MM.1S (cell line): ENCODE measurements at regions not wholly inside any gene's neighbourhood (a gene's known extent, or its start where the extent isn't known, plus 50 kb on each side); places are given as distances from the start of the nearest gene placed in this dataset.

Experiments used
- DNase-seq: peaks from one replicate; pipeline ENCODE4 v3.0.0-alpha.2; 2015
- H2AFZ ChIP-seq: fragments of 300-600 bp; sonication (generic); 2 replicates; pipeline ENCODE4 v1.6.0; 2016; ENCODE audit warnings: antibody characterized with exemption, low read length
- H3F3A ChIP-seq: fragments of 300-600 bp; sonication (generic); 2 replicates; pipeline ENCODE4 v1.6.1; 2016; ENCODE audit warnings: mild to moderate bottlenecking, antibody characterized with exemption, low read length, moderate library complexity, mixed read lengths; ENCODE audit not compliant: insufficient read depth
- H3K27ac ChIP-seq: fragments of 300-600 bp; sonication (generic); 2 replicates; pipeline ENCODE4 v1.5.1; 2016; ENCODE audit warnings: mild to moderate bottlenecking, low read length
- H3K27me3 ChIP-seq: fragments of 300-600 bp; sonication (generic); replicated peaks from 2 replicates; pipeline ENCODE4 v1.6.0; 2016; ENCODE audit warnings: low read length; ENCODE audit not compliant: insufficient read depth
- H3K36me3 ChIP-seq: fragments of 300-600 bp; sonication (generic); replicated peaks from 2 replicates; pipeline ENCODE4 v1.6.1; 2016; ENCODE audit warnings: mild to moderate bottlenecking, low read length, mixed read lengths; ENCODE audit not compliant: insufficient read depth
- H3K4me1 ChIP-seq: fragments of 300-600 bp; sonication (generic); 2 replicates; pipeline ENCODE4 v1.6.1; 2016; ENCODE audit warnings: low read length, mixed read lengths
- H3K4me2 ChIP-seq: fragments of 300-600 bp; sonication (generic); 2 replicates; pipeline ENCODE4 v1.6.0; 2016; ENCODE audit warnings: low read depth, low read length
- H3K4me3 ChIP-seq: fragments of 300-600 bp; sonication (generic); 2 replicates; pipeline ENCODE4 v1.5.1; 2016; ENCODE audit warnings: low read length, mixed read lengths
- H3K79me2 ChIP-seq: fragments of 300-600 bp; sonication (generic); 2 replicates; pipeline ENCODE4 v1.6.1; 2016; ENCODE audit warnings: mixed run types, low read length, mixed read lengths
- H3K9ac ChIP-seq: fragments of 300-600 bp; sonication (generic); 2 replicates; pipeline ENCODE4 v1.6.1; 2016; ENCODE audit warnings: low read length, mixed read lengths
- H3K9me2 ChIP-seq: fragments of 300-600 bp; sonication (generic); replicated peaks from 2 replicates; pipeline ENCODE4 v1.6.1; 2016; ENCODE audit warnings: mild to moderate bottlenecking, low read length, mixed read lengths; ENCODE audit not compliant: insufficient read depth
- H3K9me3 ChIP-seq: fragments of 300-600 bp; sonication (generic); replicated peaks from 2 replicates; pipeline ENCODE4 v1.6.1; 2016; ENCODE audit warnings: mild to moderate bottlenecking, low read length, mixed read lengths; ENCODE audit not compliant: insufficient read depth
- H4K20me1 ChIP-seq: fragments of 300-600 bp; sonication (generic); 2 replicates; pipeline ENCODE4 v1.6.1; 2016; ENCODE audit warnings: mild to moderate bottlenecking, low read length, moderate library complexity, mixed read lengths; ENCODE audit not compliant: insufficient read depth
- EZH2 ChIP-seq: fragments of 300-600 bp; sonication (generic); optimal IDR thresholded peaks from 2 replicates; pipeline ENCODE3; 2017; ENCODE audit warnings: low read depth, mild to moderate bottlenecking, antibody characterized with exemption, low read length, mixed read lengths
- EZH2phosphoT487 ChIP-seq: fragments of 300-600 bp; sonication (generic); IDR thresholded peaks from 2 replicates; pipeline ENCODE4 v1.6.1; 2018; ENCODE audit warnings: antibody characterized with exemption, low read length
- TF ChIP-seq, protein P1 (sequence below): fragments of 300-600 bp; sonication (generic); IDR thresholded peaks from 2 replicates; pipeline ENCODE4 v1.5.1; 2016; ENCODE audit warnings: antibody characterized with exemption, low read length, mixed read lengths

DNA sequence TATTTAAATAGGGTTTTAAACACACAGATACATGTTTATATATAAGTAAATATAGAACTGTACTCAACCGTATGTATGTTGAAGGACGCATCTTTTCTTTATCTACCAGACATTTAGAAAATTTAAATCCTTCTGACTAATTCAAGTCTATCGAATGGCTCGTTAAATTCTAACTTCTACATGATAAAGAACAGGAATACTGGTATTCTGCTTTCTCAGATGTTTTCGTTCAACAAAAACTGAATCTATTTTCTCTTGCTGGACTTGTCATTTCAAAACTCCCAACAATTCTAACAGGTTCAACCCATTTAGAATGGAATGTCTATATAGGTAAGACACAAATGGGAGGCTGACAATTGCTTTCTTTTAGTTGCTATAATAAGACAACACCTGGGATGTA, 978.3 kb upstream of the ADGRL3 start:
- Histone ChIP-seq H3K9me2 (no peaks in the 10 kb centered on the region), H3K79me2 (no peaks in the 10 kb centered on the region), H3K9me3 (no peaks in the 10 kb centered on the region), H3K27me3 (no peaks in the 10 kb centered on the region), H3K4me3 (no peak overlapping the region), H4K20me1 (no peaks in the 10 kb centered on the region), H3K9ac (no peak overlapping the region), H3K4me1 (no peaks in the 10 kb centered on the region), H3K36me3 (no peaks in the 10 kb centered on the region), H2AFZ (no peak overlapping the region), H3F3A (no peaks in the 10 kb centered on the region), H3K4me2 (no peak overlapping the region), H3K27ac (no peak overlapping the region)
- TF ChIP-seq EZH2phosphoT487 = no peak
- TF ChIP-seq, protein P1, sequence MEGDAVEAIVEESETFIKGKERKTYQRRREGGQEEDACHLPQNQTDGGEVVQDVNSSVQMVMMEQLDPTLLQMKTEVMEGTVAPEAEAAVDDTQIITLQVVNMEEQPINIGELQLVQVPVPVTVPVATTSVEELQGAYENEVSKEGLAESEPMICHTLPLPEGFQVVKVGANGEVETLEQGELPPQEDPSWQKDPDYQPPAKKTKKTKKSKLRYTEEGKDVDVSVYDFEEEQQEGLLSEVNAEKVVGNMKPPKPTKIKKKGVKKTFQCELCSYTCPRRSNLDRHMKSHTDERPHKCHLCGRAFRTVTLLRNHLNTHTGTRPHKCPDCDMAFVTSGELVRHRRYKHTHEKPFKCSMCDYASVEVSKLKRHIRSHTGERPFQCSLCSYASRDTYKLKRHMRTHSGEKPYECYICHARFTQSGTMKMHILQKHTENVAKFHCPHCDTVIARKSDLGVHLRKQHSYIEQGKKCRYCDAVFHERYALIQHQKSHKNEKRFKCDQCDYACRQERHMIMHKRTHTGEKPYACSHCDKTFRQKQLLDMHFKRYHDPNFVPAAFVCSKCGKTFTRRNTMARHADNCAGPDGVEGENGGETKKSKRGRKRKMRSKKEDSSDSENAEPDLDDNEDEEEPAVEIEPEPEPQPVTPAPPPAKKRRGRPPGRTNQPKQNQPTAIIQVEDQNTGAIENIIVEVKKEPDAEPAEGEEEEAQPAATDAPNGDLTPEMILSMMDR = no peak
- no peak for TF ChIP-seq EZH2
- no peak for DNase-seq

GRCh38 chr4:60223208-60223923, 976.8 kb upstream of the ADGRL3 start:
- Histone ChIP-seq H3K79me2 (no peaks in the 10 kb centered on the region), H3K27ac (no peak overlapping the region), H3K9ac (no peak overlapping the region), H2AFZ (no peak overlapping the region), H3K4me2 (no peak overlapping the region), H4K20me1 (no peaks in the 10 kb centered on the region), H3K4me3 (no peak overlapping the region), H3K4me1 (no peaks in the 10 kb centered on the region), H3K36me3 (no peaks in the 10 kb centered on the region), H3K9me3 (no peaks in the 10 kb centered on the region), H3K27me3 (no peaks in the 10 kb centered on the region), H3K9me2 (no peaks in the 10 kb centered on the region), H3F3A (no peaks in the 10 kb centered on the region)
- DNase-seq = no peak
- TF ChIP-seq EZH2phosphoT487 (no peak), EZH2 (no peak)
- TF ChIP-seq, protein P1 = no peak

DNA sequence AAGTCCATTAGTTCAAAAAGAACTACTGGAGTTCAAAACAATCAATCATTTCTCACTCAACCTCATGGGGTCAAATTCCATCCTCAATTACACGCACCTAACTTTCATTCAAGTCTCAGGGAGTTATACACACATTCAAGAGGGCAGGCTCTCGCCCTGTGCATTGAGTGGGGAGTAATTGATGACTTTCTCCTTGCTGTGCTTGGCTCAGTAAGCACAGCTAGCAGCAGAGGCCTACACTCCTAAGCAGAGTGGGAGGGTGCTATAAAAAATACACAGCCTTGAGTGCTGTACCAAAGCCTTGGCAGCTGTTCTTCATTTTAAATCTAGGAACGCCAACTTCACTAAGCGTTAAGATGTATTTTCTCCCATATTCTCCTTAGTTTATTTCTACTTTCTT, 958.3 kb upstream of the ADGRL3 start:
- H3K4me1 ChIP-seq = no peaks in the 10 kb centered on the region
- no peaks in the 10 kb centered on the region for H4K20me1 ChIP-seq
- H3K36me3 ChIP-seq = no peaks in the 10 kb centered on the region
- no peaks in the 10 kb centered on the region for H3F3A ChIP-seq
- H3K9ac ChIP-seq = no peak overlapping the region
- H3K27ac ChIP-seq = no peak overlapping the region
- TF ChIP-seq EZH2phosphoT487 (no peak), EZH2 (no peak)
- TF ChIP-seq, protein P1 = no peak
- no peaks in the 10 kb centered on the region for H3K9me3 ChIP-seq
- H3K79me2 ChIP-seq = no peaks in the 10 kb centered on the region
- no peaks in the 10 kb centered on the region for H3K27me3 ChIP-seq
- DNase-seq = no peak
- no peaks in the 10 kb centered on the region for H3K9me2 ChIP-seq
- H2AFZ ChIP-seq = no peak overlapping the region
- H3K4me2 ChIP-seq = no peak overlapping the region
- no peak overlapping the region for H3K4me3 ChIP-seq
